Astrocyte (in vitro differentiated cells and primary cell): ENCODE measurements at regions not wholly inside any gene's neighbourhood (a gene's known extent, or its start where the extent isn't known, plus 50 kb on each side); places are given as distances from the start of the nearest gene placed in this dataset.

Source experiments
- DNase-seq: peaks from one replicate; pipeline ENCODE4 v3.0.0-alpha.2; 2010; ENCODE audit warnings: low read depth
- FAIRE-seq: peaks from 2 replicates; lab custom pipeline; 2011; peaks lifted over from hg19 to GRCh38; lab: Jason Lieb, UNC
- H2AFZ ChIP-seq: 2 replicates; pipeline ENCODE4 v1.6.0; 2012; ENCODE audit warnings: low read depth, low read length, inconsistent platforms
- H3K27ac ChIP-seq: 2 replicates; pipeline ENCODE4 v1.5.1; 2011; ENCODE audit warnings: low read depth, low read length, inconsistent platforms
- H3K27me3 ChIP-seq: 2 replicates; pipeline ENCODE4 v1.6.0; 2011; ENCODE audit warnings: low read length, inconsistent platforms; ENCODE audit not compliant: insufficient read depth
- H3K36me3 ChIP-seq: 2 replicates; pipeline ENCODE4 v1.5.1; 2011; ENCODE audit warnings: low read length, inconsistent platforms; ENCODE audit not compliant: insufficient read depth
- H3K4me1 ChIP-seq: 2 replicates; pipeline ENCODE4 v1.5.1; 2011; ENCODE audit warnings: low read length, inconsistent platforms; ENCODE audit not compliant: insufficient read depth
- H3K4me2 ChIP-seq: 2 replicates; pipeline ENCODE4 v1.6.0; 2012; ENCODE audit warnings: low read length, inconsistent platforms
- H3K4me3 ChIP-seq: 2 replicates; pipeline ENCODE4 v1.5.1; 2011; ENCODE audit warnings: low read depth, mild to moderate bottlenecking, low read length, inconsistent platforms; ENCODE audit not compliant: insufficient read depth
- H3K79me2 ChIP-seq: 2 replicates; pipeline ENCODE4 v1.6.0; 2012; ENCODE audit warnings: mild to moderate bottlenecking, low read length, inconsistent platforms; ENCODE audit not compliant: insufficient read depth
- H3K9ac ChIP-seq: 2 replicates; pipeline ENCODE4 v1.6.0; 2012; ENCODE audit warnings: mild to moderate bottlenecking, low read length, inconsistent platforms
- H3K9me3 ChIP-seq: 2 replicates; pipeline ENCODE4 v1.5.1; 2012; ENCODE audit warnings: low read depth, mild to moderate bottlenecking, low read length, inconsistent platforms; ENCODE audit not compliant: insufficient read depth
- H4K20me1 ChIP-seq: 2 replicates; pipeline ENCODE4 v1.6.0; 2012; ENCODE audit warnings: low read length, inconsistent platforms; ENCODE audit not compliant: insufficient read depth
- H3K27ac Mint-ChIP-seq: one replicate; pipeline ENCODE4 v1.8.0; 2021; ENCODE audit warnings: mild to moderate bottlenecking, mixed read lengths; ENCODE audit not compliant: unreplicated experiment
- H3K27me3 Mint-ChIP-seq: one replicate; pipeline ENCODE4 v1.8.0; 2021; ENCODE audit warnings: low read depth, mixed read lengths; ENCODE audit not compliant: unreplicated experiment
- H3K36me3 Mint-ChIP-seq: one replicate; pipeline ENCODE4 v1.8.0; 2021; ENCODE audit warnings: low read depth, mixed read lengths; ENCODE audit not compliant: unreplicated experiment
- H3K4me1 Mint-ChIP-seq: one replicate; pipeline ENCODE4 v1.8.0; 2021; ENCODE audit warnings: low read depth, mixed read lengths; ENCODE audit not compliant: unreplicated experiment
- H3K4me3 Mint-ChIP-seq: one replicate; pipeline ENCODE4 v1.8.0; 2021; ENCODE audit warnings: mild to moderate bottlenecking, moderate library complexity, mixed read lengths; ENCODE audit not compliant: unreplicated experiment
- H3K9me3 Mint-ChIP-seq: one replicate; pipeline ENCODE4 v1.8.0; 2021; ENCODE audit warnings: mild to moderate bottlenecking, mixed read lengths; ENCODE audit not compliant: unreplicated experiment
- EZH2 ChIP-seq: IDR thresholded peaks from 2 replicates; pipeline ENCODE4 v1.6.1; 2012; ENCODE audit warnings: mild to moderate bottlenecking, low read length, inconsistent platforms; ENCODE audit not compliant: insufficient read depth
- TF ChIP-seq, protein P1 (sequence below): IDR thresholded peaks from 2 replicates; pipeline ENCODE4 v1.5.1; 2011; ENCODE audit warnings: low read depth, mild to moderate bottlenecking, inconsistent platforms, low read length, moderate library complexity; ENCODE audit not compliant: insufficient read depth

DNA sequence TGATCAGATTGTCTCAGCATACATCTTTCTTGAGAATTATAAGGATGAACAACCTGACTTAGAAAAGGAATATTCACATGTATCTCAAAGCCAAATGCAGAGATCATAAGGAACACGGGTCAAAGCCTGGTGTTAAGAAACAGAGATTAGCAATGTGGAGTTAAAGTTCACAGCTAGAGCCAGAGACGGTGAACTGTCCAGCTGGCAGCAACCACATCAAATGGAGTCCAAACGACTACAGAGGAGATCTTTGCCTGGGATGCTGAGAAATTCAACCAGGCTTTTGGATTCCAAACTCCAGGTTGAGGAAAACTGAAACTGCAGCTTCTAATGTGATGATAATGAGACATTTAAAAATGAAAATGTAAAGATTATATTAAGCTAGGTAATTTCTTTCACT is 939.9 kb upstream of the NXPH2 start:
- Mint-ChIP-seq H3K36me3 (no peaks in the 10 kb centered on the region), H3K4me3 (no peak overlapping the region), H3K27ac (no peak overlapping the region), H3K4me1 (peaks cover 15% of the 10 kb centered on the region), H3K9me3 (no peaks in the 10 kb centered on the region), H3K27me3 (no peaks in the 10 kb centered on the region)
- no peaks in the 10 kb centered on the region for H3K27me3 ChIP-seq
- H3K9ac ChIP-seq: no peak overlapping the region
- DNase-seq: no peak
- no peak for FAIRE-seq
- H3K9me3 ChIP-seq: no peaks in the 10 kb centered on the region
- no peaks in the 10 kb centered on the region for H3K4me1 ChIP-seq
- no peaks in the 10 kb centered on the region for H3K79me2 ChIP-seq
- H4K20me1 ChIP-seq: no peaks in the 10 kb centered on the region
- H3K4me3 ChIP-seq: no peak overlapping the region
- no peak for TF ChIP-seq EZH2
- TF ChIP-seq, protein P1, sequence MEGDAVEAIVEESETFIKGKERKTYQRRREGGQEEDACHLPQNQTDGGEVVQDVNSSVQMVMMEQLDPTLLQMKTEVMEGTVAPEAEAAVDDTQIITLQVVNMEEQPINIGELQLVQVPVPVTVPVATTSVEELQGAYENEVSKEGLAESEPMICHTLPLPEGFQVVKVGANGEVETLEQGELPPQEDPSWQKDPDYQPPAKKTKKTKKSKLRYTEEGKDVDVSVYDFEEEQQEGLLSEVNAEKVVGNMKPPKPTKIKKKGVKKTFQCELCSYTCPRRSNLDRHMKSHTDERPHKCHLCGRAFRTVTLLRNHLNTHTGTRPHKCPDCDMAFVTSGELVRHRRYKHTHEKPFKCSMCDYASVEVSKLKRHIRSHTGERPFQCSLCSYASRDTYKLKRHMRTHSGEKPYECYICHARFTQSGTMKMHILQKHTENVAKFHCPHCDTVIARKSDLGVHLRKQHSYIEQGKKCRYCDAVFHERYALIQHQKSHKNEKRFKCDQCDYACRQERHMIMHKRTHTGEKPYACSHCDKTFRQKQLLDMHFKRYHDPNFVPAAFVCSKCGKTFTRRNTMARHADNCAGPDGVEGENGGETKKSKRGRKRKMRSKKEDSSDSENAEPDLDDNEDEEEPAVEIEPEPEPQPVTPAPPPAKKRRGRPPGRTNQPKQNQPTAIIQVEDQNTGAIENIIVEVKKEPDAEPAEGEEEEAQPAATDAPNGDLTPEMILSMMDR: no peak
- H3K4me2 ChIP-seq: no peak overlapping the region
- H3K36me3 ChIP-seq: no peaks in the 10 kb centered on the region
- H2AFZ ChIP-seq: no peak overlapping the region
- no peak overlapping the region for H3K27ac ChIP-seq

DNA sequence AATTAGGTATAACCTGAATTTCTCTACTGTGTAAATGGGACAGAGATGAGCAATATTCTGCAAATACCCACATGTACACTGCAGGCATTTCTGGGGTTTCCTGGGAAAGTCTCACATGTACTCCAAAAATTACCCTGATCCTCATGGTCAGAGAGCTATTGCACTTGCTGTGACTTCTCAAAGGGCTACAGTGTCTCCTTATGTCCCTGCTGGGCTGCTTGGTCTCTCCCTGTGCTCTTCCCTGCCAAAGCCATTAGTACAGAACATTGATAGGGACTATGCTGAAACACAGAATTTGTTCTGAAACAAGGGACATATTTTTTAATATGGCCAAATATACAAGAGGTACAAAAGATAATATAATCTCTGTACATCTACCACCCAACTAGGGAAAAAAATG is 924.4 kb upstream of the NXPH2 start:
- Histone ChIP-seq H3K79me2 (no peaks in the 10 kb centered on the region), H2AFZ (no peak overlapping the region), H3K9me3 (no peaks in the 10 kb centered on the region), H3K4me2 (no peak overlapping the region), H4K20me1 (no peaks in the 10 kb centered on the region), H3K9ac (no peak overlapping the region), H3K4me1 (no peaks in the 10 kb centered on the region), H3K27me3 (no peaks in the 10 kb centered on the region), H3K27ac (no peak overlapping the region), H3K4me3 (no peak overlapping the region), H3K36me3 (no peaks in the 10 kb centered on the region)
- DNase-seq (no peak), FAIRE-seq (no peak)
- H3K4me3 Mint-ChIP-seq: no peak overlapping the region
- no peak for TF ChIP-seq EZH2
- TF ChIP-seq, protein P1: no peak
- H3K36me3 Mint-ChIP-seq: no peaks in the 10 kb centered on the region
- H3K27me3 Mint-ChIP-seq: no peaks in the 10 kb centered on the region
- H3K27ac Mint-ChIP-seq: no peak overlapping the region
- no peaks in the 10 kb centered on the region for H3K9me3 Mint-ChIP-seq
- no peaks in the 10 kb centered on the region for H3K4me1 Mint-ChIP-seq

DNA sequence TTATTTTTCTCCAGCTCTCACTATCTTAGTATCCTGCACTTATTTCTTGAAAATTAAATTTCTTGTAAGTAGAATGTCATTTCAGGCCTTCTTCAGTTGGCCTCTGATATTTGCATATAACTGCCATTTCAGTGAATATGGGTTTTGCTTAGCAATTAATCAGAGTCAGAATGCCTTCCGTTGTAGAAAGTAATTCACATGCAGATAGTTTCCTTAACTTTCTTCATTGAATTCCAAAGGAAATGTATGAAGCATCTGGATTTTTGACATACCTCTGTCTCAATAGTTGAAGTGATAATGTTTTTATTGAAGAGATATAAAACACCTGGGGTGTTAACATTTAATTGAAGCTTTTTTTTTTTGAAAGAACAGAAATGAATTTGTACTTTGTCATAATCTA is 914.1 kb upstream of the NXPH2 start:
- H3K4me1 Mint-ChIP-seq: no peaks in the 10 kb centered on the region
- Histone ChIP-seq H3K27ac (no peak overlapping the region), H3K9ac (no peak overlapping the region), H3K36me3 (no peaks in the 10 kb centered on the region), H2AFZ (no peak overlapping the region), H3K4me2 (no peak overlapping the region), H3K4me3 (no peak overlapping the region), H3K79me2 (no peaks in the 10 kb centered on the region), H3K27me3 (no peaks in the 10 kb centered on the region), H3K9me3 (no peaks in the 10 kb centered on the region), H3K4me1 (no peaks in the 10 kb centered on the region), H4K20me1 (no peaks in the 10 kb centered on the region)
- H3K9me3 Mint-ChIP-seq: no peaks in the 10 kb centered on the region
- DNase-seq (no peak), FAIRE-seq (no peak)
- no peaks in the 10 kb centered on the region for H3K27me3 Mint-ChIP-seq
- no peaks in the 10 kb centered on the region for H3K36me3 Mint-ChIP-seq
- TF ChIP-seq EZH2: no peak
- TF ChIP-seq, protein P1: no peak
- H3K4me3 Mint-ChIP-seq: no peak overlapping the region
- H3K27ac Mint-ChIP-seq: no peak overlapping the region
